Mesothelial cell of epicardium (in vitro differentiated cells): ENCODE measurements at regions not wholly inside any gene's neighbourhood (a gene's known extent, or its start where the extent isn't known, plus 50 kb on each side); places are given as distances from the start of the nearest gene placed in this dataset.

ENCODE experiments used
- DNase-seq, 2 experiments: peaks; one replicate each; pipeline ENCODE4 v3.0.0; 2021; ENCODE audit warnings: low spot score in 2 of 2; ENCODE audit not compliant: unreplicated experiment in 2 of 2
- H3K27ac Mint-ChIP-seq: 2 replicates; pipeline ENCODE4 v1.8.0; 2021; ENCODE audit warnings: mixed read lengths
- H3K27me3 Mint-ChIP-seq: 2 replicates; pipeline ENCODE4 v1.8.0; 2021; ENCODE audit warnings: low read depth, mixed read lengths
- H3K36me3 Mint-ChIP-seq: 2 replicates; pipeline ENCODE4 v1.8.0; 2021; ENCODE audit warnings: mixed read lengths
- H3K4me1 Mint-ChIP-seq: 2 replicates; pipeline ENCODE4 v1.8.0; 2021; ENCODE audit warnings: mixed read lengths
- H3K4me3 Mint-ChIP-seq: 2 replicates; pipeline ENCODE4 v1.8.0; 2021; ENCODE audit warnings: mild to moderate bottlenecking, moderate library complexity, mixed read lengths
- H3K9me3 Mint-ChIP-seq: 2 replicates; pipeline ENCODE4 v1.8.0; 2021; ENCODE audit warnings: mixed read lengths
- TF ChIP-seq, protein P1 (sequence below): fragments of 200-600 bp; sonication (generic); IDR thresholded peaks from one replicate; pipeline ENCODE4 v1.5.0; 2021; ENCODE audit warnings: antibody characterized with exemption; ENCODE audit not compliant: unreplicated experiment

DNA sequence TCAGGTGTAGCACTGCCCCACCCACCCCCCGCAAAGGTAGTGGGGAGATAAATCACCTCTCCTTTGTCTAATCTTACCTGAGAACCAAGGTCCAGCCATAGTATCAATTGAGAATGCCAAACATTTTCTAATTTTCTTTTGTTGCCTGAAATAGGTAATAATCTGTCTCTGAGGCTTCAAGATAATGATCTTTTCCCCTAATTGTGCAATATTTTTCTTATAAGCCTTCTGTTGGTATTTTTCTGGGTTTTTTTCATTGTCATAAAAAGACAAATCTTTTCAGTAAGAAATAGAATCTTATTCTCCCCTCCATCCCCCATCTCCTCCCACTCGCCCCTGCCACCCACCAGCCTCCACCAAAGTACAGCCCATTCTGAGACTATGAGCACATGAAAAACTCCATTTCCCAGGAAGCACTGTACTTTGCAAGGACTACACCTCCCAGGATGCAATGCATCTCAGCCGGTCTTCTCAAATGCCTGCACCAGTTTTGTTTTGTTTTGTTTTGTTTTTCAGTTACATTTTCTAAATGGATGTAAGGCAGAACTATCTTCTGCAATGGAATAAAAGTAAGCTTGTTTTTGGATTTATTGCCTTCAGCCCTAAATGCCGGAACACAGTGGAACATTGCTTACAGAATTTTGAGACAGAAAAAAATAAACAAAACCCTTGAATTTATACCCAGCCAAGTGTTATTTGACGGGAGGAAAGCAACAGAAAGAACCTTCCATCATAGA, 268.0 kb downstream of the TFAP2A start:
- TF ChIP-seq, protein P1, sequence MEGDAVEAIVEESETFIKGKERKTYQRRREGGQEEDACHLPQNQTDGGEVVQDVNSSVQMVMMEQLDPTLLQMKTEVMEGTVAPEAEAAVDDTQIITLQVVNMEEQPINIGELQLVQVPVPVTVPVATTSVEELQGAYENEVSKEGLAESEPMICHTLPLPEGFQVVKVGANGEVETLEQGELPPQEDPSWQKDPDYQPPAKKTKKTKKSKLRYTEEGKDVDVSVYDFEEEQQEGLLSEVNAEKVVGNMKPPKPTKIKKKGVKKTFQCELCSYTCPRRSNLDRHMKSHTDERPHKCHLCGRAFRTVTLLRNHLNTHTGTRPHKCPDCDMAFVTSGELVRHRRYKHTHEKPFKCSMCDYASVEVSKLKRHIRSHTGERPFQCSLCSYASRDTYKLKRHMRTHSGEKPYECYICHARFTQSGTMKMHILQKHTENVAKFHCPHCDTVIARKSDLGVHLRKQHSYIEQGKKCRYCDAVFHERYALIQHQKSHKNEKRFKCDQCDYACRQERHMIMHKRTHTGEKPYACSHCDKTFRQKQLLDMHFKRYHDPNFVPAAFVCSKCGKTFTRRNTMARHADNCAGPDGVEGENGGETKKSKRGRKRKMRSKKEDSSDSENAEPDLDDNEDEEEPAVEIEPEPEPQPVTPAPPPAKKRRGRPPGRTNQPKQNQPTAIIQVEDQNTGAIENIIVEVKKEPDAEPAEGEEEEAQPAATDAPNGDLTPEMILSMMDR = no peak
- DNase-seq = no peak
- Mint-ChIP-seq H3K4me1 (peaks cover 17% of the 10 kb centered on the region), H3K9me3 (peaks cover 4% of the 10 kb centered on the region), H3K27ac (no peak overlapping the region), H3K36me3 (no peaks in the 10 kb centered on the region), H3K27me3 (no peaks in the 10 kb centered on the region), H3K4me3 (peak overlapping the region; percentile 62)

DNA sequence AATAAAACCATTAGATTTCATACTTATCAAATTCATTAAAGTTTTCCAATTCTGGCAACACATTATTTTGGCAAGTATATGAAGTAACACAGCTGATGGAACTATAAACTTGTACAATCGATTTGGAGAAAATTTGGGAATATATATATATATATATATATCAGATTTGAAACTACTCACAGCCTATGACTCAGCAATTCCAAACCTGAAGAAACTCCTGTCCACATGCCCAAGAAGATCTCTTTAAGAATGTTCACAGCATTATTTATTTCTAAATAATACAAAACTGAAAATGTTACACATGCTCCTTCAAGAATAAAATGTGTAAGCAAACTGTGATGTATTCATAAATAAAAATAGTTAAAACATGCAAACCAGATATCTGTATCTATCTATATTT, 270.1 kb downstream of the TFAP2A start:
- Mint-ChIP-seq H3K27ac (no peak overlapping the region), H3K27me3 (no peaks in the 10 kb centered on the region), H3K4me1 (peaks cover 25% of the 10 kb centered on the region), H3K36me3 (no peaks in the 10 kb centered on the region), H3K4me3 (no peak overlapping the region), H3K9me3 (peaks cover 4% of the 10 kb centered on the region)
- TF ChIP-seq, protein P1 = no peak
- no peak for DNase-seq

DNA sequence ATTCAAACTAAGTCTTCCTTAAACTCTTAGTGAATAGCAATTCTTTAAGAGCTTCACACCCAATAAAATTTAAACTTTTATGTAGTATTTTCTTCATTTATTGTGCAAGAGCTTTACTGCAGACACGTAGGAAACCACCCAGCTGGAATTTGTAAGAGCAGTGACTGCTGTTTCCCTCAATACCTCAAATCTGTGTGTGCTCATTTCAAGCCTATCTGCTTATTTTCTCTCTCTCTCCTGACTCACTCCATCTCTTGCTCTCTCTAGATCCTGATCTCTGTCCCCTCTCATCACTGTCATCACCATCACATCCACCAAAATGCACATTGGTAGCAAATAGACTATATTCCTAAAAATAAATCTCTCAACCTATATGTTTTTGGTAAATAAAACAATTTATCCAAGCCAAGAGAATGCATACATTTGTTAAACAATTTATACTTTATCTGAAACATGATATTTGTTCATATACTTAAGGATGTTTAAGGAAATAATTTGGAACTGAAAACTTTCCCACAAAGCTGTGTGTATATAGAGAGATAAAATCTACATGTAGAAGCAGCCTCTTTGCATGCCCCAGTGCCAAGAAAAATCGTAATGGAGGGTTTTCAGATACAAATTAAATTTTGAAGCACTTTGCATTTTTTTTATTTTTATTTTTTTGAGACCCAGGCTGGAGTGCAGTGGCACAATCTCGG, 273.0 kb downstream of the TFAP2A start:
- Mint-ChIP-seq H3K4me3 (no peak overlapping the region), H3K36me3 (no peaks in the 10 kb centered on the region), H3K9me3 (peaks cover 12% of the 10 kb centered on the region), H3K27ac (no peak overlapping the region), H3K27me3 (no peaks in the 10 kb centered on the region), H3K4me1 (peaks cover 23% of the 10 kb centered on the region)
- no peak for DNase-seq
- TF ChIP-seq, protein P1 = no peak

DNA sequence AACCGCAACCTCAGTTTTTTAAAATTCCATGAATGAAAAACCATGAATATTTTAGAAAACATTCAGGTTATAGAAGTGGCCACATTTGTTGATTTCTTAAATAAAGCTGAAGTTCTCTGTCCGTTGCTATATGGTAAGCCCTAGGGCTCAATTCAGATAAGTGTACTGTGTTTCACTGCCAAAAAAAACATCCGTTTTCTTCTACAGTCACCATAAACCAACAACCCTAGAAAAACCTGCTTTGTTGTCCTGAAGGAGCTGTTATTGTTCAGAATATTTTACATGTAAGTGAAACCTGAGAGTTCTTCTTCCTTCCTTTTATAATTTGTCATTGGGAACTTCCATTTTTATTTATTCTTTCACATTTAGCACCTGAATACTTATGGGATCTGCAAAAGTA, 274.1 kb downstream of the TFAP2A start:
- Mint-ChIP-seq H3K4me3 (no peak overlapping the region), H3K4me1 (peaks cover 21% of the 10 kb centered on the region), H3K27ac (peak overlapping the region; percentile 51), H3K36me3 (no peaks in the 10 kb centered on the region), H3K27me3 (no peaks in the 10 kb centered on the region), H3K9me3 (peaks cover 13% of the 10 kb centered on the region)
- TF ChIP-seq, protein P1 = no peak
- DNase-seq = no peak

DNA sequence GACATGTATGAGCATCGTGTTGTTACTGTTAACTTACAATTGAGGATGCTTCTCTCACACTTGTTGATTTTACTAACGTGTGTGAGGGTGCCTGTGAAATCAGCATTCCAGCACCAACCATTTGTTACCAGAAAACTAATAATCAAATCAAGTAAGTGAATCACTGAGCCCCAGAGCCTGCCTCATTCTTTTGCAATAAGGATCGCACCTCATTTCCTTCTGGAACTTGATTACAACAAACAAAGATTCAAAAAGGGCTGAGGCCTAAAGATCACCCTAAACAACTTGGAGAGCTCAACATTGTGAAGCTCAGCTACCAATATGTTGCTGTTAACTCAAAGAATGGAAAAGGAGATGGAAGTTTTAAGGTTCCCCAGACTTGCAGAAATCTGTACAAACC, 274.7 kb downstream of the TFAP2A start:
- Mint-ChIP-seq H3K36me3 (no peaks in the 10 kb centered on the region), H3K4me1 (peaks cover 21% of the 10 kb centered on the region), H3K27me3 (no peaks in the 10 kb centered on the region), H3K27ac (no peak overlapping the region), H3K9me3 (peaks cover 18% of the 10 kb centered on the region), H3K4me3 (no peak overlapping the region)
- TF ChIP-seq, protein P1 = no peak
- DNase-seq = no peak
